ENCODE measurements at regions not wholly inside any gene's neighbourhood (a gene's known extent, or its start where the extent isn't known, plus 50 kb on each side); places are given as distances from the start of the nearest gene placed in this dataset.

- no peak for TF ChIP-seq CTCF (IDR thresholded peaks at IDR 0.05)
- no peak for TF ChIP-seq POLR2AphosphoS5 (IDR thresholded peaks at IDR 0.05)
Observed at GRCh38 chr12:27187697-27188096, 56.4 kb upstream of the STK38L start.

Data from transverse colon (tissue), 4 donors.